Left kidney (tissue), 1 donor: ENCODE measurements at regions not wholly inside any gene's neighbourhood (a gene's known extent, or its start where the extent isn't known, plus 50 kb on each side); places are given as distances from the start of the nearest gene placed in this dataset.
"Not testable (repeated sequence)": the region's sequence is repeated elsewhere in the genome, so short reads cannot be mapped to it uniquely, and the experiment has no call there.

Experiments used
- DNase-seq: peaks from one replicate; pipeline ENCODE4 v3.0.0-alpha.2; 2013

DNA sequence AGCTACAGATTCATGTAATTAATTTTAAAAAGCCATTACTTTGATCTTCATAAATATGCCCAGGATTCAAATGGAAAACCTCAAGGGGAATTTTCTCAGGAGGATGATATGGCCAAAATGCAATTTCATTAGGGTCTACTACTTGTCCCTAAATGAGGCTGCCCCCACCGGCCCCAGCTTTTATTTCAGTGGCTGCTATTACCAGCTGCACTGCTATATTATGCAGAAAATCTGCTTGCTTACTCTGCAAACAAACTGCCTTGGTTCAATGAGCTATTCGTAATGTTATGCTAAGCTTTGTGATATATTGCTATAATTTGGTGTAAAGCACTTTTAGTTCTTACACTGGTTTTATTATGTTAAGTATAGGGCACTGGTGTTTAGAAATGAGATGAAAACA is 137.3 kb upstream of the TMTC4 start:
- no peak for DNase-seq

DNA sequence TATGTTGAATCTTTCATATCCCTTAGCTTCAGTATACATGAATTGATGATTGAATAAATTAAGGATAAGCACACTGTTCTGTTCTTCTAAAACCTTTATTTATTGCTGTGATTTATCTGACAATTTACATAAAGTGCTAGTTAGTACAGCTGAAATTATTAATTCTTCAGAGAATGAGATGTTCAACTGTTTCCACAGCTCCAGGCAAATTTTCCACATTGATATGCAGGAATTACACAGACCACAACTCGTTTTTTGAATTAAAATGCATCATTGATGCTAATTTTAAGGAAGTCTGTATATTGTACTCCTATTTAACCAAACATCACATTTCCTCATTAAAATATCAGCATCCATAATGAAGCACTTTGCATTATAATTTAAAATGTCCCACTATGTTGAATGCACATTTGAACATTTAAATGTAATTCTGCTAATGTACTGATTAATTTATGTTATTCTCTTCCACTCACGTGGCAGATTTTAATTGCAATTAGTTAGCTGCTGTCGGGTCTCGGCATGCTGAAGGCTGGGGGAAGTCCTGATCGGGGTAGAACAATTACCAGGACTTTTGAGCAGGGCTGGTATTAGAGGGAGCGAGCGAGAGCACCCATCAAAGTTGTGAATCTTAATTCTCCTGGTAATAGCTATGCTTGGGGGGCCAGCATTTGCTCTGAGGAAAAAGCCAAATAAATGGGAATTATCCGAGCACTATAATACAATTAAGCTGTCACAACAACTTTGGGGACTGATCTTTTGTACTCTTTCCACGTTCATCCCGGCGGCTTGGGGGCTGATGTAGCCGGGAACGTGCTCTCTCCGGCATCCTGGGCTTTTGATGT is 136.7 kb upstream of the TMTC4 start:
- no peak for DNase-seq

- DNase-seq: no peak
Observed at GRCh38 chr13:100810481-100810880, 135.9 kb upstream of the TMTC4 start.

DNA sequence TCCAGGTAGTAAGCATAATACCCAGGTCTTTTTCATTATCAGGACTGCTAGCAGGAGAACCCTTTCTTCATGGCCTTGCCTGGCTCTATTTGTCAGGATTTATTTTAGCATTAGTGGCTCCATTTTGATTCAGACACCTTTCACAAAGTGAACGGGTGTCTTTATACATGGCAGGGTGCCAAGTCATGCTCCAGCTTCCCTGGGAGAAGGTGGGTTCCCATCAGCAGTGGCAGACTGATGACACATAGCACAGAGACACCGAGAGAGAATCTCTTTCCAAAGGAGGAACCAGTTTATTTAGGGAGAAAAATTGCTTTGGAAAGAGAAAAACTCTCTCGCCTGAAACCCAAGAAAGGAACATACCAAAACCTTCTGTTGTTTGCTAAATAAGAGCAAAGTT is 135.3 kb upstream of the TMTC4 start:
- DNase-seq: no peak

GRCh38 chr13:100809129-100809390 is 134.5 kb upstream of the TMTC4 start:
- no peak for DNase-seq

DNA sequence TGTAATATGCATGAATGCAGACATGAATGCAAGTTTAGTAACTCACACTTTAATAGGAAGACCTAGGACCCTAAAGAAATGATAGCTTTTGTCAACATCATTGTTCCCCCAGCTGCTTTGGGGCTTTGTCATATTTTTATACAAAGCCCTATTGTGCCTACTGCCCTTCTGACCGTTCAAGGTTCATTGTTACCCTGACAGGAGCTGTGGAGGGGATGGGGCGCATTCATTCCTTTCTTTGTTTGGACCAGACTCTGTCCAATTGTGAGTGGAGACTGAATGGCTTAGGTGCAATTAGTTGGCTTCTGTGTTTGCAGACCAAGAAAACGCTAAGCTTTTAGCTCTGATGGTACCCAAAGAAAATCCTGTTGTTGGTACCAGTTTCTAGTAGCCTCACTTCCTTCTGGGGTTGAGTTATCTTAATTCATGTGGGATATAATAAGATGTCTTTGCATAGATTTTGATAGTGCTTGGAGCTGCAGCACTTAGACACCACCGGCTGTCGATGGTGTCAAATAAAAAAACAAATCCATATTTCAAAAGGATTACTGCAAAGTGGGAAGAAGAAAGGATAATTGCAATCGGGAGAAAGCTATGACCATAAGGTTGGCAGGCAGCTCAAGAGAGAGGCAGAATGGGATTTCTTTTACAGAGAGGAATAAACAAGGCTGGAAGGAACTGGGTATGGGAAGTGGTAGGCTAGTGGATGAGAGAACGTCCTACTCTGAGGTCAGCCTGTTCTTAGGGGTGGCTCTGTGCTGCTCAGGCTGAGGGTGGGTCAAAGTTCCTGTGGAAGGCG is 133.9 kb upstream of the TMTC4 start:
- DNase-seq: no peak

DNA sequence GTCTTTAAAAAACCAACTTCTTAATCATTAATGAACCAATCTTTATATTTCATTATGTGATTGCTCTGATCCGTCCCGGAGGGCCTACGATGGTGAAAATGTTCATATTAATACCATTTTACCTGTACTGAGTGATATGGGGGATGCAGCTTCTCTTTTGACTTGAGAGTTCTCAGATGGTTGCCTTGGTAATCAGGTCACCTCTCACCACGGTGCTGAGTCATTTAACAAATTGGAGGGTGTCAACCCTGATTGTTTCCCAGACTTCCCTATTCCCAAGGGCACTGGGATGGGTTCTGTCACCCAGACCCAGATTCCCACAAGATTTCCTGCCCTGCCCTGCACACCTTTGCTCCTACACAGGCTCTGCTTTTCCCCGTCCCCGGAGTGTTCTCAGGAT is 128.5 kb upstream of the TMTC4 start:
- no peak for DNase-seq

DNA sequence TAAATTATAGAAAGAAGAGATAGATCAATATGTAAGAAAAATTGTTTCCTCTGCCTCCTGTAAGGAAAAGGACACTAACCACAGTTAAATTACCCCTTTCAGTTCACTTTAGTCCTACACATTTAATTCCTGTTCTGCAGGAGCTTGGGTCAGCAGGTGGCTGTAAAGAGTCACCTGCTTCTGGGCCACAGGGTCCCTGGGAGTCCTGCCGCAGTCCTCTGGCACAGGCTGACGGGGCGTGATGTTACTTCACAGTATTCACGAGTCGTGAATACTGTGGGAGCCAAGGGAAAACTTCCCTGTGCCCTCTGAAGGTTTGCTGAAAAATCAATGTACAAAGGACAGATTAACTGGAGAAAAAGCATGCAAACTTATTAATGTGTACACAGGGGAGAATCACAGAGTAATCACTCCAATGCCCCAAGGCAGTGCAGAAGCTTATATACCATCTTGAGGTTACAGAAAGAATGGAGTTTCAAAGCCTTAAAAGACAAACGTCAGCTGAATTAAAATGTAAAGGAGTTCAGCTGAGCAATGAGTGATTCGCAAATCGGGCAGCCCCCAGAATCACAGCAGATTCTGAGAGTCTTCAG is 125.8 kb upstream of the TMTC4 start:
- no peak for DNase-seq

DNA sequence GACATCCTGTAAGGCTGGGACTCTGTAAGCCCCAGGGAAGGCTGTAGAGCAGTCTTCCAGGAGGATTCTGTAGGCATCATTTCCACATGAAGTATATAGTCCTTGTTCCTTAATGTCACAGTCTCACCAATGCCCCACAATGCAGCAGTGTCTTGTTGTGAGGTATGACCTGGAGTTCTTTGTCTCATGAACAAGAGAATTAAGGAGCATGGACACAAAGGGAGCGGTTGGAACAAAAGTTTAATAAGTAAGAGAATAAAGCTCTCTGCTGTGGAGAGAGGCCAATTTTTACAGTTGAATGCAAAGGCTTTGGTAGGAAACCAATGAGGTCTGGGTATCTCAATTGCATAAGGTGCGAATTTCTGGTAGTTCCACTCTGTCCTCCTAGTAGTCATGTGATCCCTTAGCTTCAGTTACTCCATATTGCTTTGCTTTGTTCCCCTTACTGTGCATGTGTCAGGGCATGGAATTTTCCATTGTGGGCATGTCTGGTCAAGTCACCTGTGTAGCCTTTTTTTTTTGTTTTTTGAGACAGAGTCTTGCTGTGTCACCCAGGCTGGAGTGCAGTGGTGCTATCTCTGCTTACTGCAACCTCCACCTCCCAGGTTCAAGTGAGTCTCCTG is 124.3 kb upstream of the TMTC4 start:
- DNase-seq: no peak

DNA sequence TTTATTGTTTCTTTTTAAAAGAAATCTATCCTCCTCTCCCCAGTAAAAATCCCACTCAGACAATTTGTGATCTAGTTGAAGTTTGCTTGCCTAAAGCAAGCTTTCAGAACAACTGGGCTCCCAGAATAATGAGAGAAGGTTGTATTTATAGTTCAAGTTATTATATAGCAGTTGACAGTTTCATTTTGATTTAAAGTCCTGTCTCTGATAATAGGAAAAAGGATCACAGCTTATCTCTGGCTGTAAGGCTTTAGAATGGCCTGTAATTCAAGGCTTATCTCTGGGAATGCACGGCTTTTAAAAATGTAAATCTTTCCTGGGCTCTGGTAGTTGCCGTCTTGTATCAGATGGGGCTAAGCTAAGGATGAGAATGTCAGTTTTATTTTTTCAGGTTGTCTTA is 123.3 kb upstream of the TMTC4 start:
- no peak for DNase-seq

DNA sequence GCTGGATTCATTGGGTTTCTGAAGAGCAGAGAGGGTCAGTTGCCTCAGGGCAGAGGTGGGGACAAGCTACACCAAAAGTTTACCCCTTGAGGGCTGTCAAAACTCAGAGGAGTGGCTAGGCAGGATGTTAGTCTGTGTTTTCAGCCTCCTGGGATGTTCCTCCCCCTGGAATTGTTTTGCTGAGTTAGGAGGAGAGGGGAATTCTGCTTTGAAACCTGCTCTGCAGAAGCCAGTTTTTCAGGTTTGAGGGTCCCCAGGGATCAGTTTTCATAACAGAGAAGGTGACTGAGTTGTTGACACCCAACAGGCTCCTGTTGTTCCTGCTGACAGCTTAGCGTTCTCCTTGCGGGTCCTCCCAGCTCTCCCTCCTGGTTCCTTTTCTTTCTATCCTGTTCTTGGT is 121.9 kb upstream of the TMTC4 start:
- DNase-seq: no peak

DNA sequence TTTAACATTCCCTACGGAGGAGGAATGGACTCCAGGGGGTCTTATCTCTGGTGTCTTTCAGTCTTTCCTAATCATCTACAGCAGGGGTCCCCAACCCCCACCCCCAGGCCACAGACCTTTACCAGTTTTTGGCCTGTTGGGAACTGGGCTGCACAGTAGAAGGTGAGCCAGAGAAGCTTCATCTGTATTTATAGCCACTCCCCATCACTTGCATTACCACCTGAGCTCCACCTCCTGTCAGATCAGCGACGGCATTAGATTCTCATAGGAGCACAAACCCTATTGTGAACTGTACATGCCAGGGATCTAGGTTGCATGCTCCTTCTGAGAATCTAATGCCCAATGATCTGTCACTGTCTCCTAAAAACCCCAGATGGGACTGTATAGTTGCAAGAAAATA is 120.0 kb upstream of the TMTC4 start:
- DNase-seq: no peak

- DNase-seq: no peak
Observed at GRCh38 chr13:100790405-100790804, 115.8 kb upstream of the TMTC4 start.

DNA sequence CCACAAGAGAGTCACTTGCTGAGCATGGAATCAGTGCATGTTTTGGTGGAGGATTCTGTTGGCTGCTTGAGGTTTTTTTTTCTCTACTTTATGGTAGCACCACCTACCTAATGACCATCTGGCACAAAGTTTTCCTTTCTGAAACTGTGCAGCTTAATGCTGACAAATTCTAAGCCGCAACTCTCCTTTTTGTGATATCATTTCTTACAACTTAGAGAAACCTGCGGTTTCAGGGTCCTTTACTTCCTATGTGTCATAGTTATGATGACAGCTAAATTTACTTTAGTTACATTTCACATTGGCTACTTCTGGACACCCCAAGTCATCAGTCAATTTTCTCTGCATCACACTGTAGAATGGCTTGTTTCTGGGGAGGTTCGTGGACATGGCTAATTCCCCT is 115.4 kb upstream of the TMTC4 start:
- no peak for DNase-seq

GRCh38 chr13:100789481-100789880 is 114.9 kb upstream of the TMTC4 start:
- no peak for DNase-seq

DNA sequence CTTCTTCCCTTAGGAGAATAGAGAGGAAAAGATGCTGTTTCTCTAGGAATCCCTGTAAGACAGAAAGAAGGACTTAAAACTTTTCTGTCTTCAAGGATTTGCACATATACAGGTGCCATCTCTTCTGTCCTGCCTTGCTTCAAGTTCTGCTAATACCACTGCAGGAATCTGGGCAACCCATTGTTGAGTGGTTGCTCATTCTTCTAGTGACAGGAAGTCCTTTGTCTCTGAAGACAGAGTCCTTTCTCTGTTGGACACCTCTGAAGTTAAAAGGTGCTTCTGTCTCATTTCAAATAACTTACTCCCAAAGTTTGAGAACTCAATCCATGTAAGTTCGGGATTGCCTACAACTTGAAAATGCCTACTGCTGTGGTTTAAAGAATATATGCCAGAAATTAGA is 114.4 kb upstream of the TMTC4 start:
- no peak for DNase-seq

GRCh38 chr13:100788540-100788939 is 113.9 kb upstream of the TMTC4 start:
- DNase-seq: no peak

DNA sequence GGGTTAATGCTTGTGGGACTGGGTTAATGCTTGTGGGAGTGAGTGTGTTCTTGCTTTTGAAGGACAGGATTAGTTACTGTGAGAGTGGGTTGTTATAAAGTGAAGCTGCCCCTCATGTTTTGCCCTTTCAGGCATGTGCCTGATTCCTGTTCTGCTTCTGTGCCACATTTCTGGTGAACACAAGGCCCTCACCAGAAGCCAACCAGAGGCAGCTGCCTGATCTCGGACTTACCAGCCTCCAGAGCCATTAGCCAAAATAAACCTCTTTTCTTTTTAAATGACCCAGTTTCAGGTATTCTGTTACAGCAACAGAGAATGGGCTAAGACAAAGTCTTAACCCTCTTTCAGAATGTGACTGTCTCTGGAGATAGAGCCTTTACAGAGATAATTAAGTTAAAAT is 113.3 kb upstream of the TMTC4 start:
- no peak for DNase-seq

GRCh38 chr13:100776686-100777085 is 102.1 kb upstream of the TMTC4 start:
- DNase-seq: not testable (repeated sequence)

GRCh38 chr13:100773923-100774663 is 99.5 kb upstream of the TMTC4 start:
- no peak for DNase-seq

DNA sequence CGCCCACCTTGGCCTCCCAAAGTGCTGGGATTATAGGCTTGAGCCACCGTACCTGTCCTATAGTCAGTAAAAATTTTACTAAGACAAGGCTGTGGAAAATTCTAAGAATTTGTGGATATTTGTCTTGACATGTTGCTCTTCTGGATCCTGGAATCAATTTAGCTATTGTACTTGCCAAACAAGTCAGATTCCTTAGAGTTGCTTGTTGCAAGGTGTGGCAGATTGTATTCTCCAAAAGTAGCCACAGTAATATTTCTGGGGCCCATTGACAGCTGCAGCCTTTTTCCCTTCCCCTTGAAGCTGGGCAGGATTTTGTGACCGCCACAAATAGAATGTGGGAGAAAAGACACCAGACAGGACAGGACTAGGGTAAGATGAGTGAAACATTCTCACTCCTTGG is 98.8 kb upstream of the TMTC4 start:
- DNase-seq: no peak

DNA sequence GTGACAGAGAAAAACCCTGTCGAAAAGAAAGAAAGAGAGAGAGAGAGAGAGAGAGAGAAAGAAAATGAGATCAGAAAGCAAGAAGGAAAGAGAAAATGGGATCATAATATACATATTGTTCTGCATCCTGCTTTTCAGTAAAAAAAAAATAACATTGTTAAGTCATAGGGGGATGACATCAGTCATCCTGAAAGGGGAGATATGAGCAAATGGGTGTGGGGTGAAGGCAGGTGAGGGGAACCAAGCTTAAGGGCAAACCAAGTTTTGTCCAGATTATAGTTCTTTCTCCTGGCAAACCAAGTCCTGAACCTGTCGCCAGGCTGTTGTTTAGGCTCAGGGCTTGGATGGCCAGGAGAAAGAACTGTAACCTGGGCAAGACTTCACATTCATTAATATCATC is 92.6 kb upstream of the TMTC4 start:
- DNase-seq: no peak
